Colon (tissue), 2 donors: ENCODE measurements at regions not wholly inside any gene's neighbourhood (a gene's known extent, or its start where the extent isn't known, plus 50 kb on each side); places are given as distances from the start of the nearest gene placed in this dataset.
"Not testable (repeated sequence)": the region's sequence is repeated elsewhere in the genome, so short reads cannot be mapped to it uniquely, and the experiment has no call there.

Source experiments
- FAIRE-seq: peaks from 2 replicates; lab custom pipeline; 2012; peaks lifted over from hg19 to GRCh38; lab: Jason Lieb, UNC
- donor health status: control.
- donor health status: control.

DNA sequence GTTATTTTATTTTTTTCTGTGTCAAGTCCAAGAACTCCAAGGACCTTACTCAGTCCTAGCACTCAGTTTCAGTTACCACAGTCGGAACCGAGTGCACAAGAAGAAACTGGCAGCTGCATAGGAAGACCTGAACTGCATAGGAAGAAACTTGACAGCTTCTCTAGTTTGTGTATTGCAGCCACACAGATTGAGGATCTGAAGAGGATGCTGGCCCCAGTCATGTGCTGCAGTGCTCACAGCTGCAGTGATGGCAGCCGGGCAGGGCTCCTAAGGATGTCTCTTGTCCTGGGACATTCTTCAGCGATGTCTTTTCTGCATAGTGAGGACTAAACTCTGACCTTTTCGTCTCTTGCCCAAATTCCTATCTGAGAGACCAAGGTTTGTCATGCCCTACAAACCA, 261.2 kb downstream of the STIM2 start:
- FAIRE-seq: no peak

DNA sequence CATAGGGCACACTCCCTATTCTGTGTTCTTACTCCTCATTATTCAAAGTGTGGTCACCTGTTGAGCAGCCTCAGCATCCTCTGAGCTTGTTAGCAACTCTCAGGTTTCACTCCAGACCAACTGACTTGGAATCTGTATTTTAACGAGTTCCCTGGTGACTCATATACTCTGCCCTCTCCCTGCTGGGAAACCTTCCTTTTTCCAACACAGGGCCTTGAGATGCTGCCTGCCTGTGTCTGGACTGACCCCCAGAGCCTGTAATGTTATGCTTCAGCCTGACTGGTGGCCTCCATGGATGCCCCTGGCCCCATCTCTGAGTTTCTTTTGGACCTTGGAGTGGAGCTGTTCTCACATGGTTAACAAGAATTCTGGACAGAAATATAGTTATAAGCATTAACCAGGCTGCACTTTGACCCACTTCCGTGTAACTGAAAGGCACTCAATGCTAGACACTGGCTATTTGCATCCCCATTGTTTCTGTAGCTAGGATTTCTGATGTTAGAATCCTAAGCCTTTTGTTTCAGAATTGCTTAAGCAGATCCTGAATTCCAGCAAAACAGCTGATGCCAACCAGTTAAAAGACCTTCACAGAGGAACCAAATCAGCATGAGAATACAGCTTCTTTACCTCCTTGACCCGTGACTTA, 262.6 kb downstream of the STIM2 start:
- no peak for FAIRE-seq

DNA sequence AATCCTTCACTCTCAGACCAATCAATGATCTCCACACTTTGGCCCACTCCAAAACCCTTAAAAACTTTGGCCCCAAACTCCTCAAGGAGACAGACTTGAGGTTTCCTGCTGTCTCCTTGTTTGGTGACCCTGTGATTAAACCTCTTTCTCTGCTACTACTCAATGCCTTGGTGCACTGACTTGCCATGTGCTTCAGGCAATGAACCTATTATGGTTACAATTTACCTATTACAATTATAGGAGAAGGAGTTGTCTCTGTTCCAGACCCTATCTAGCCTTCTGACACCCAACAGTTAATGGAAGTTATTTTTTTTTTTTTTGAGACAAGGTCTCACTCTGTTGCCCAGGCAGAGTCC, 263.1 kb downstream of the STIM2 start:
- FAIRE-seq: no peak

GRCh38 chr4:27126895-27127294, 266.3 kb downstream of the STIM2 start:
- FAIRE-seq: not testable (repeated sequence)

GRCh38 chr4:27128443-27128842, 267.8 kb downstream of the STIM2 start:
- FAIRE-seq: no peak

DNA sequence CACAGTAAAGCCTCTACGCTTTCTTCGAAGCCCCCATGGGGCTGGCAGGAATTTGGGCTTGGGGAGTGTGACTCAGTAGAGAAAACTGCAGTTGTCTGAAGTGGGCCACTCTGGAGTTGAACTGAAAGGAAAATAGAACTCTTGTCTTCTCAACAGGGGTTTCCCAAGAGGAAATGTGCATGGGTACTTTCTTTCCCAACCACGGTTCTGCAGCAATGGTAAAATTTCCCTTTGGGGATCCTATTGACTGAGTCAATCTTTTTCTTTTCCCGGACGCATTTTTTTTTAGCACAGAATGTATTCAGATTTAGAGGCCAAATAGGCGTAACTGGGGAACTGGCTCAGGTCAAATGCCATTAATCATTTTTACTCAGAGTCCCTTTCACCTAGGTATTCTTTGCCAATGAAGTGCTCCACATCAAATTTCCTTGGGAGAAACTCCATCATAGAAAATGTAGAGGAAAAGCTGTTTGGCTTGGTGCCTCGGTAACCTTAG, 269.3 kb downstream of the STIM2 start:
- FAIRE-seq: no peak

DNA sequence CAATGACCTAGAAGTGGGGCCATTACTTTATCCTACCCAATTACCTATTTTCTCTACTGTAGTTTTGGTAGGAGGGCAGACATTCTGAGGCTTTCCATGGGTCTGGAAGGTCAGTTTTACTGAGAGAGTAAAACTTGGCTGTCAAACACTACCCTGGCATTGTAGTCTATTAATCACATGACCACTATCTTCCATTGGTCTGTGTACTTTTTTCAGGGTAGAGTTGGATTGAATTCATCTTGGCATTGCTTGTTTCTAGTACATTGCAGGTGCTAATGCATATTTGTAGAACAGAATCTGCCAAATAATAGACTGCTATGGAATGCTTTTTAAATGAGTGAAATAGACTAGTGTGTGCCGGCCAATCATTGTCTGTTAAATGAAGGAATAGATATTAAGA, 271.9 kb downstream of the STIM2 start:
- no peak for FAIRE-seq

- no peak for FAIRE-seq
Measured at GRCh38 chr4:27140486-27140885, 279.8 kb downstream of the STIM2 start.

GRCh38 chr4:27141530-27141929, 280.9 kb downstream of the STIM2 start:
- no peak for FAIRE-seq

- no peak for FAIRE-seq
Measured at GRCh38 chr4:27142841-27143240, 282.2 kb downstream of the STIM2 start.

GRCh38 chr4:27145597-27145996, 285.0 kb downstream of the STIM2 start:
- FAIRE-seq: no peak

GRCh38 chr4:27148211-27148895, 287.7 kb downstream of the STIM2 start:
- no peak for FAIRE-seq

DNA sequence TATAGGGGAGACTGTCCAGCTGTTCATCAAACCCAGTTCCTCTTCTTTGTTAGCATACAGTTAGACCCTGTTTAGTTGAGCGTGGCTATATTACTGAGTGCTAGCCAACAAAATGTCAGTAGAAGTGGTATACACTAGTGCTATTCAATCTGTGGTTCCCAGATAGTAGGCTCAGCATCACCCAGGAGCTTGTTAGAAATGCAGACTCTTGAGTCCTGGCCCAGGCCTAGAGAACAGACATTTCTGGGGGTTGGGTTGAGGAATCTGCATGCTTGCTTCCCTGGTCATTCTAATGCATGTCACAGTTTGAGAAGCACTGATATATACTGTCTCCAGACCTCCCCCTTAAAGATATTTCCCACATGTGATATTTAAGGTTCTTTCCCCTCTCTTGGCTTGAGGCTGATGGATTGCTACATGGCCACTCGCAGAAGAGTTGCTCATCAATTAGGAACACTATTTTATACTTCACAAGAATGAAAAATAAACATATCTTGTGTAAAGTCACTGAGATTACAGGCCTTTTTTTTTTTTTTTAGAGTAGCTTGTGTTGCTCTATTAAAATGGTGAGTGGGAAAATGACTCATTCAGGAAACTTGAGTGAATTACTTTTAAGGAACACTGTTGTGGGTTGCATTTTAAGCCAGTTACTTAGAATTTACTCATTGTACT, 289.0 kb downstream of the STIM2 start:
- FAIRE-seq: no peak

DNA sequence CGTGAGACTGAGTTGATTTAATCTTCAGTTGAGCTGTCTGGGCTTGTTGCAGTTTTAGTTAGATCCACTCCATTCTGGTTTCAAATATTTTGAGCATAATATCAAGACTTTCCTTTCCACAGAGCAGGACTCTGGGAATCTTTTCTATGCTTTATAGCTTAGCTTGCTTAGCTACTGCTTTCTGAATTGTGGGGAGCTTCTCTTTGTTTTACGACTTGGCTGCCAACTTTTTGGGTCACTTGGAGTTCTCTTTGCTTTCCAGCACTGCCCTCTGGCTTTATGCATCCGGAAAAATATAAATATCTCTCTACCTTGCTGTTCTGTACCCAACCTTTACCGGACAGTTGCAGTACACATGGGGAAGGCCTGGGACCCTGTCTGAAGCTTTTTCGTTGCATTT, 292.1 kb downstream of the STIM2 start:
- no peak for FAIRE-seq

GRCh38 chr4:27154706-27155105, 294.1 kb downstream of the STIM2 start:
- FAIRE-seq: no peak

- FAIRE-seq: no peak
Measured at GRCh38 chr4:27161191-27161590, 300.6 kb downstream of the STIM2 start.

- no peak for FAIRE-seq
Measured at GRCh38 chr4:27168783-27169182, 308.1 kb downstream of the STIM2 start.

DNA sequence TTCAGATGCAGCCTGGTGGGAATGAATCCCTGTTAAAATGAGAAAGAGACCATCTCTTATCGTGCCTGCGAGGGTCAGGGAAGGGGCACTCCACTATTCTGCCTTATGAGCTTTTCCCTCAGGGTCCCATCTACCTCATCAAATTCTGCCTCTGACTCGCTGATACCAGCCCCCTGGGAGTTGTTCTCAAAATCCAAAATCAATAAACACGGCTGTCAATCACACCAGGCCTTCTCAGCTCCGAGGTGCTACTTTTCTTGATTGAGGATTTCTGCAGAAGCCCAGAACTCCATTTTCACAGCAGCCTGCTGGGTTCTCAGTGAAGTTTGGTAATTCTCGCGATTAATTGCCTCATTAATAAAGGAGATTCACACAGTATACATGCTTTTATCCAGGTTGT, 312.6 kb downstream of the STIM2 start:
- FAIRE-seq: no peak

DNA sequence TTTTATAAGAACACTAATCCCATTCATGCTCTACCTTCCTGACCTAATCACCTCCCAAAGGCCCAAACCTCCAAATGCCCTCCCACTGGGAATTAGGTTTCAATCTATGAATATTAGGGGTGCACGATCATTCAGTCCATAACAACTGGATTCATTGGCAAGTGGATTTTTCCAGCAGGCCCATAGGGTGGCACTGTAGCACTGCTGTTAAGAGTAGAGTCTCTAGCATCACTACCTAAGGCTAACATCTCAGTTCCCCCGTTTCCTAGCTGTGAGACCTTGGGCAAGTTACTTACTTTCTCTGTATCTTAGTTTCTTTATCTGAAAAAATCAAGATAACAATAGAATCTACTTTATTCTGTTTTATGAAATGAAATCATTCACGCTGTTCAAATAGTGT, 315.8 kb downstream of the STIM2 start:
- no peak for FAIRE-seq

DNA sequence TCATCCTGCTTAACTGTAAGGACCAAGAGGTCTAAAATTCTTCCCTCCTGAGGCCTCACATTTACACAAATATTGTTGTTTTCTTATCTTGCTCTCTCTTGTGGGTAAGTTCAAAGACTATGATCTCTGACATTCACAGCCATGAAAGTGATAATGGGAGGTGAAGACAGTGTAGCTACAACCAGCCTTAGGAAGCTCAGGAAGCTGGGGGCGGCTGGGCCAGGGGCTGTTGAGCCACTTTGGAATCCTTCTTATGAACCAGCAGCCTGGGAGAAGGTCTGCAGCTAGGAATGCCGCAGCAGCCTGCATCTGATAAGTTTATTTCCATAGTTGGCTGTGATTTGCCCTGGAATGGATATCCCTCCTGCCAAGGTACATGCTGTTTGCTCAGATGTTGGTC, 316.2 kb downstream of the STIM2 start:
- FAIRE-seq: no peak

GRCh38 chr4:27178061-27178460, 317.4 kb downstream of the STIM2 start:
- FAIRE-seq: no peak

- FAIRE-seq: no peak
Measured at GRCh38 chr4:27181693-27182092, 321.1 kb downstream of the STIM2 start.

GRCh38 chr4:27182211-27182610, 321.6 kb downstream of the STIM2 start:
- no peak for FAIRE-seq
